T-helper 2 cell treated with Interferon-gamma antibody and Interleukin-4, amounts not matched to agents 5 μg/mL and 100 μg/mL, for 36 hours (primary cell): ENCODE measurements at regions not wholly inside any gene's neighbourhood (a gene's known extent, or its start where the extent isn't known, plus 50 kb on each side); places are given as distances from the start of the nearest gene placed in this dataset.

Experiments
- DNase-seq: peaks from one replicate; pipeline ENCODE4 v3.0.0; 2021; ENCODE audit warnings: low spot score
- H3K27ac Mint-ChIP-seq: one replicate; pipeline ENCODE4 v1.8.0; 2021; ENCODE audit warnings: mild to moderate bottlenecking, mixed read lengths
- H3K27me3 Mint-ChIP-seq: one replicate; pipeline ENCODE4 v1.8.0; 2021; ENCODE audit warnings: low read depth, mixed read lengths
- H3K36me3 Mint-ChIP-seq: one replicate; pipeline ENCODE4 v1.8.0; 2021; ENCODE audit warnings: low read depth, mixed read lengths
- H3K4me1 Mint-ChIP-seq: one replicate; pipeline ENCODE4 v1.8.0; 2021; ENCODE audit warnings: low read depth, mixed read lengths
- H3K4me3 Mint-ChIP-seq: one replicate; pipeline ENCODE4 v1.8.0; 2022; ENCODE audit warnings: mild to moderate bottlenecking, moderate library complexity, mixed read lengths
- H3K9me3 Mint-ChIP-seq: one replicate; pipeline ENCODE4 v1.8.0; 2021; ENCODE audit warnings: mixed read lengths

DNA sequence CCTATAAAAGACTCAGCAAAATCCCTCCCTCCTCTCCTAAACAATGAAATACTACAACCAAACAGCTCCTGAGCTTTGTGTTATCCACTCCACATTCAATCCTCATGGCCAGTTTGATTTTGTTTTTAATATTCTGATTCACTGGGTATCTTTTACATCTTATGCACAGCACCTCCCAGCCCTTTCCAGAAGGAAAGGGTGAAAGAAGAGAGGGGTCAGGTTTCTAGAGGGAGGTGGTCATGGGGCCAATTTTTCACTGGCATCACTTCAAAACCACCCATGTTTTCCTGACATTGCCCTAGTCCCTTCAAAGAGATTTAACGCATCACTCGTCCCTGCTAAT is 315.6 kb downstream of the LPIN1 start:
- H3K4me1 Mint-ChIP-seq: no peaks in the 10 kb centered on the region
- no peak overlapping the region for H3K4me3 Mint-ChIP-seq
- peaks cover 19% of the 10 kb centered on the region for H3K27me3 Mint-ChIP-seq
- no peak for DNase-seq
- no peaks in the 10 kb centered on the region for H3K9me3 Mint-ChIP-seq
- no peaks in the 10 kb centered on the region for H3K36me3 Mint-ChIP-seq
- H3K27ac Mint-ChIP-seq: no peak overlapping the region

DNA sequence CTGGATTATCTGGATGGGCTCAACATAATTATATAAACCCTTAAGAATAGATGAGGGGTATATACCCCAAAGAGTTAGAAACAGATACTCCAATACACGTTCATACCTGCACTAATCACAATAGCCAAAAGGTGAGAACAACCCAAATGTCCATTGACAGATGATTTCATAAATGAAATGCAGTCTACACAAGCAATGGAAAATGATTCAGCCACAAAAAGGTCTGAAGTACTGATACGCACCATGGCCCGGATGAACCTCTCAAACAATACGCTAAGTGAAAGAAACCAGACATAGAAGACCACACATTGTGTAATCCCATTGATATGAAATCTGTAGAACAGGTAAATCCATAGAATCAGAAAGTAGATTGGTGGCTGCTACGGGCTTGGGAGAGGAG is 316.8 kb downstream of the LPIN1 start:
- Mint-ChIP-seq H3K27me3 (peaks cover 19% of the 10 kb centered on the region), H3K4me1 (no peaks in the 10 kb centered on the region), H3K4me3 (no peak overlapping the region), H3K27ac (no peak overlapping the region), H3K9me3 (no peaks in the 10 kb centered on the region), H3K36me3 (no peaks in the 10 kb centered on the region)
- DNase-seq: no peak

DNA sequence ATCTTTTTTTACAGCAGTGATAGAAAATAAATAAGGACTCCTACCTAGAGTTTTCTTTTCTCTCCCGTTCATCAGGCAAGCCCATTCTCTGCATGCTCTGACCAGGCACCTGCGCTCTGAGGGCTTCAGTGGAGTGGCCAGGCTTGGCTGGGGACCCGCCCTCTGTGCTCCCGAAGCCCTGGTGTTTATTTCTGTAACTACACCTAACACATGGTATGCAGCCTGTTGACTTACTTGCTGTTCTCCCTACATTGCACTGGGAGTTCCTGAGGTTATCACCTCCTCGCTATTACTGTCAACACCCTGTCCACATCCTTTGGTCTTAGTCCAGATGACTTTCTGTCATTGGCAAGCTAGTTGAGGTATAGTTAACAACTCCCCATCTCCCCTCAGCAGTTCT is 317.7 kb downstream of the LPIN1 start:
- DNase-seq: no peak
- no peak overlapping the region for H3K27ac Mint-ChIP-seq
- no peak overlapping the region for H3K4me3 Mint-ChIP-seq
- H3K9me3 Mint-ChIP-seq: no peaks in the 10 kb centered on the region
- no peaks in the 10 kb centered on the region for H3K4me1 Mint-ChIP-seq
- peaks cover 13% of the 10 kb centered on the region for H3K27me3 Mint-ChIP-seq
- H3K36me3 Mint-ChIP-seq: no peaks in the 10 kb centered on the region

DNA sequence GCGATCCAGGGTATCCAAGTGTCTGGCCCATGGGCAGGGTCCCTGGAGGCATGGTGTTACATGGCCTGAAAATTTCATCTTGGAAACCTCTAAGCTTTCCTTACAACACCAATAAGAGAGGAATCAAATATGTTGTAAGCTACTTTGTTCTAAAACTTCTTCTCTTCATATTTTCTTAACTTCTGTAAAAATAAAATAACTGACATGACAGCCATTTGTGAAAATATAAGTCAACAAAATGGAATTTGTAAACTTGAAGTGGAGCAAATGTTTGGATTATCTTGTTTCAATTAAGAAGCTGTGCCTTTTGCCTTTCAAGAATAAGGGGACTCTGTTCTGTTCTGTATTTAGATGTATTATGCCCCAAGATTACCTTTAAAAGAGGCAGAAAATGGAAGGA is 319.7 kb downstream of the LPIN1 start:
- H3K4me3 Mint-ChIP-seq: no peak overlapping the region
- DNase-seq: no peak
- no peak overlapping the region for H3K27ac Mint-ChIP-seq
- H3K9me3 Mint-ChIP-seq: no peaks in the 10 kb centered on the region
- no peaks in the 10 kb centered on the region for H3K36me3 Mint-ChIP-seq
- H3K27me3 Mint-ChIP-seq: peaks cover 13% of the 10 kb centered on the region
- H3K4me1 Mint-ChIP-seq: no peaks in the 10 kb centered on the region

DNA sequence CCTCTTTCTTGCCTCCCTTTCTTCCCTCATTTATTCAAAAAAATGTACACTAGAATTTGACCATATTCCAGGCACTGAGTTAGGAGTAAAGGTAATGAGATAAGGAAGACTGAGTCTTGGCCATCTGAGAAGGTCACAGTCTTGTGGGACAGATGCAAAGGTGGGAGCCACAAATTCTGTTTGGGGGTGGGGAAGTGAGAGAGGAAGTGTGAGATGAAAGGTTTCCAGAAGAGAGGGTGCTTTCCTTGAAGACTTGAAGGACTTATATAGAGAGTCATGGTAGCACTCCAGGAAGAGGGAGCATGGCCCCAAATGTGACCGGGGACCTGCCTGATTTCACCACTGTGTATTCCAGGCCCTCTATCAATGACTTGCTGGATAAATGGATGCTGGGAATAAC is 320.6 kb downstream of the LPIN1 start:
- H3K4me3 Mint-ChIP-seq: no peak overlapping the region
- no peak for DNase-seq
- no peak overlapping the region for H3K27ac Mint-ChIP-seq
- no peaks in the 10 kb centered on the region for H3K4me1 Mint-ChIP-seq
- H3K36me3 Mint-ChIP-seq: no peaks in the 10 kb centered on the region
- H3K9me3 Mint-ChIP-seq: no peaks in the 10 kb centered on the region
- H3K27me3 Mint-ChIP-seq: peaks cover 13% of the 10 kb centered on the region

DNA sequence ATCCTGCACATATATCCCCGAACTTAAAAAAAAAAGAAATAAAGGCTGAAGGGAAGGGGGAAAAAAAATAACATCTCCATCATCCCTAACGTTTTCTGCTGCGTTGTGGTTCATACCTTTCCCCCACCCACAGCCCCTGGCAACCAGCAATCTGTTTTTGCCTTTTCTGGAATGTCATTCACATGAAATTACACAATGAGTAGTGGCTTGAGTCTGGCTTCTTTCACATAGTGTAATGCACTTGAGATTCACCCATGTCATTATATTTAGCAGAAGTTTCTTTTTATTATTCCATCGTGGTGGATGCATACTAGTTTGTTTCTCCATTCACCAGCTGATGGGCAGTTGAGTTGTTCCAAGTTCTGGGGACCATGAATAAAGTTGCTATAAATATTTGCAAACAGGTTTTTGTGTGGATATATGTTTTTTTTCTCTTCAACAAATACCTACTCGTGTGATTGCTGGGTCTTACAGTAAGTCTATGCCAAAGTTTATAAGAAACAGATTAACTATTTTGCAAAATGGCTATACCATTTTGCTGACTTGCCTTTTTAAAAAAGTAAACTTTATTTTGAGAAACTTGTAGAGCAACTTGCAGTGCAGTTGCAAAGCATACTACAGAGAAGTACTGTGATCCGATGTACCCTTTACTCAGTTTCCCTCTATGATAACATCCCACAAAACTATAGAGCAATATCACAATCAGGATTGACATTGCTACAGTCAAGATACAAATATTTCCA is 322.5 kb downstream of the LPIN1 start:
- Mint-ChIP-seq H3K9me3 (no peaks in the 10 kb centered on the region), H3K4me1 (no peaks in the 10 kb centered on the region), H3K27ac (no peak overlapping the region), H3K4me3 (no peak overlapping the region), H3K36me3 (no peaks in the 10 kb centered on the region), H3K27me3 (peaks cover 10% of the 10 kb centered on the region)
- no peak for DNase-seq

DNA sequence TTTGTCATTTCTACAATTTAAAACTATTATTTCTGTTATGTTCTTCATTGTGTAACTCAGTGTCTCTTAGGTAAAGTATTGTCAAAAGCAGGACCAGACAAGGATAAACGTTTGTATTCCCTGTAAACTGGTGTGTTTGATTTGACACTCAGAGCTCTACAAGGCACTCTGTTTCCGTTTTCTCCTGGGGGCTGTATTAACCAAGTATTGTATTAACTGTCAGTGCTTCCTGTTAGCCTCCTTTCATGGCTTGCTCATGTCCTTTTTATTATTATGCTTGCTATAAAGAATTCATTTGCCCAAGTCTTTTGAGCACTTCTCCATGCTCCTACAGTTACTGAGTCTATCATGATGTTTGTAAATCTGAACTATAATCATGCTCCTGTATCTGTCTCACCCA is 323.7 kb downstream of the LPIN1 start:
- Mint-ChIP-seq H3K4me1 (no peaks in the 10 kb centered on the region), H3K27ac (no peak overlapping the region), H3K9me3 (no peaks in the 10 kb centered on the region), H3K27me3 (peaks cover 10% of the 10 kb centered on the region), H3K4me3 (no peak overlapping the region), H3K36me3 (no peaks in the 10 kb centered on the region)
- no peak for DNase-seq

DNA sequence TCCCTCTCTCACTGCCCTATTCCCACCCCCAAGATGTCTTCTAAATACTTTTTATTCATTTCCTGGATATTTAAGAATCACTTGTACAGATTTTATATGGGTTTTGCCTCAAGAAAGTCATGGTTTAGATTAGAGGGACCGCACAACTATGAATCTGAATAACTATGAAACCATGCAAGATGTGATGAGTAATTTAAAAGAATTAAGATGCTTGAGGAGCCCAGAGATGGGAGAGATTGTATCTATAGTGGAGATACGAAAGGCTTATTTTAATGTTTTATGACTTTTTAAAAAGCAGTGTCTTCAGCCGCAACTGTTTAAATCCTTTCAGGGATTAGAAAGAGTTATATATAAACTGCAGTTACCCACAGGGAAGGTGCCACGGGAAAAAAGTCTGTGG is 324.1 kb downstream of the LPIN1 start:
- H3K36me3 Mint-ChIP-seq: no peaks in the 10 kb centered on the region
- no peak for DNase-seq
- H3K27me3 Mint-ChIP-seq: peaks cover 10% of the 10 kb centered on the region
- no peaks in the 10 kb centered on the region for H3K4me1 Mint-ChIP-seq
- H3K9me3 Mint-ChIP-seq: no peaks in the 10 kb centered on the region
- no peak overlapping the region for H3K4me3 Mint-ChIP-seq
- H3K27ac Mint-ChIP-seq: no peak overlapping the region

DNA sequence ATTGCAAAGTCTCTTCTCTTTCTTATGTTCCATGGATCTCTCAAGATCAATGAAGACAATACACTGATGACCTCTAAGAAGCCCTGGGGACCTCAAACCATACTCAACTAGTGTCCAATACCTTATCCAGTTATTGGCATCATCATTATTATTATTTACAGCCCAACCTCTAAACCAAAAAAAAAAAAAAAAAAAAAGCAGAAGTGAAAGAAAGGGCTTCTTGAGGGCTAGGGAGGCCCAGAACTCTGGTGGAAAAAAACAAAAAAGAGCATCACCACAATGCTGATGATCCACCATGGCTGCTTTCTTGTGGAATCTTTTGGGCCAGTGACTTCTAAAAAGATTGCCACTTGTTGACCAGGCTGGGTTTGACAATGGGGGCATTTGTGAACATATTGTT is 324.9 kb downstream of the LPIN1 start:
- Mint-ChIP-seq H3K27ac (no peak overlapping the region), H3K27me3 (peaks cover 11% of the 10 kb centered on the region), H3K4me3 (no peak overlapping the region), H3K4me1 (no peaks in the 10 kb centered on the region), H3K36me3 (no peaks in the 10 kb centered on the region), H3K9me3 (no peaks in the 10 kb centered on the region)
- no peak for DNase-seq

DNA sequence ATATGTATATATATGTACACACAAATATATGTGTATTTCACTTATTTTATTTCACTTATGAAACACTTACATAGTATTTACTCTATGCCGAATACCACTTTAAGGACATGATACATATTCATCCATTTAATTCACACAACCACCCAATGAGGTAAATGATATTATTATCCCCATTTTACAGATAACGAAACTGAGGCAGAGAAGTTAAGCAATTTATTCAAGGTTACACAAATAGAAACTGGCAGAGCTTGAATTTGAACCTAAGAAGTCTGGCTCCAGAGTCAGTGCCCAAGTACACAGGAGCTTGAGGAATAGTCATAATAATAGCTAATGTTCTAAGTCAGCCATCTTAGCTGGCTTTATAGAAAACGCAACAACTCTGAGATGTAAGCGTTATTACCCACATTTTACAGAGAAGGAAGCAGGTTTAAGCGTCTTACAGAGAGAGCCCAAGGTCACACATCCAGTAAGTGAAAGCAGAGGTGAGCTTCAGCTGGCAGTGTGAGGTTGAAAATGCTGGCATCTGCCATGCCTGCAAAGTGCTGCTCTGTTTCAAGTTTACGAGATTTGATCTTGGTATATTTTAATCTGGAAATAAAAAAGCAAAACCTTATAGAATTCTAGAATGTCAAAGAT is 326.9 kb downstream of the LPIN1 start:
- no peak overlapping the region for H3K4me3 Mint-ChIP-seq
- peaks cover 19% of the 10 kb centered on the region for H3K27me3 Mint-ChIP-seq
- no peak overlapping the region for H3K27ac Mint-ChIP-seq
- no peaks in the 10 kb centered on the region for H3K36me3 Mint-ChIP-seq
- no peaks in the 10 kb centered on the region for H3K4me1 Mint-ChIP-seq
- no peak for DNase-seq
- no peaks in the 10 kb centered on the region for H3K9me3 Mint-ChIP-seq

DNA sequence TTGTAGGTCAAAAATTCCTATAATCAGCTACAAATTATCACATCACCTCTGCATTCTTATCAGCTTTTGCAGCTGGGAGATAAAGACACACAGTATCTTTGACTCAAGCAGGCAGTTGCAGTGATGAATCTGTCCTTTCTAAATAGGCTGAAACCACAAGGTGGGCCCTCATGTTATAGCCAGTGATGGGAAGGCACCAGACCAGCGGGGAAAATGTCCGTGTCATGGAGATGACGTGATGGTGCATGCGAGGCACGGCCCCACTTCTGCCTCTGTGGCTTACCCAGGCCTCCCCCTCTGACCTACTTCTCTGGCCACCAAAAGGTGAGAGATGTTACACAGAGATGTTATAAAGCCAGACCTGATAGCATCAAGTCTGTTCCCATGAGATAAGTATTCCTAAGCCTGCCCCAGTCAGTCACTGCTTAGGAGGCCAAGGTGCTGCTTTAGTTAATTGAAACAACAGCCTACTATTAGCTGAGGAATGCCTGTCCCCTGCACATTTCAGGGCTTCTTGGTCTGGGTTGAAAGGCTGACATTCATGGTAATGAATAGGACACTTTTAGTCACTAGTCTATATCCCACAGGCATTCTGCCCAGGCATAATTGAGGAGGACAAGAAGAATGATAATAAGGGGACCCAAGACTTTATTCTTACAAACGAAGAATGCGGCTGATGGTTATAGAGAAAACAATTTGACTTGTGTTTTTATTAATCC is 327.9 kb downstream of the LPIN1 start:
- Mint-ChIP-seq H3K4me3 (no peak overlapping the region), H3K4me1 (no peaks in the 10 kb centered on the region), H3K27me3 (peaks cover 21% of the 10 kb centered on the region), H3K9me3 (no peaks in the 10 kb centered on the region), H3K27ac (no peak overlapping the region), H3K36me3 (no peaks in the 10 kb centered on the region)
- DNase-seq: no peak

DNA sequence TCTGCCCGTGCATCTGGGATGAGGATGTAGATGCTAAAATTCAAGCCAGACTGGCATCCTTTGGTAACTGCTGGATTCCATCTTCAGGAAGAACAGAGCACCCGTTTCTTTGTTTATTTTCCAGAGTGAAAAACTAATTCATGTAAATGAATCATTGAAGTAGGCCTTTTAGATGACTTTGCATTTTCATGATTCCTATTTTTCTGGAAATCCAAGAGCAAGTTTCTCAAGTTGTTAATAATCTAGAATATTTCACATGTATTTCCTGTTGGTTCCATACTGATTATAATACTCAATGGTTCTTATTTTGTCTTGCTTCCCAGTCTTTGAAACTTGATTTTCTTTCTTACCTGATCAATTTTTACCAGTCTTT is 328.4 kb downstream of the LPIN1 start:
- Mint-ChIP-seq H3K27ac (no peak overlapping the region), H3K36me3 (no peaks in the 10 kb centered on the region), H3K4me3 (no peak overlapping the region), H3K27me3 (peaks cover 18% of the 10 kb centered on the region), H3K9me3 (no peaks in the 10 kb centered on the region), H3K4me1 (no peaks in the 10 kb centered on the region)
- no peak for DNase-seq

DNA sequence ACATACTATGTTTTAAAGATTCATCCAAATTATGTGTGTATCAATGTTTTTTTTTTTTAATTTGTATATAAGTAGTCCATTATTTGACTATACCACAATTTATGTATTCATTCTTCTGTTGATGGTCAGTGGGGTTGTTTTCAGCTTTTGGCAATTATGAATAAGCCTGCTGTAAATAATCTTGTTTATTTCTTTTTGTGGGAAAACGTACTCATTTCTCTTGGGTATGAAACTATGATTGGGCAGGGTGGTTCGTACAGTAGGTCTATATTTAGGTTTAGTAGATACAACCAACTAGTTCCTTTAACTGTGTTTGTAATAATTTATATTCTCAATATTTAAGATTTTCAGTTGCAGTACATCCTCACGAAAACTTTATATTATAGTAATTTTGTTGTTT is 329.2 kb downstream of the LPIN1 start:
- DNase-seq: no peak
- H3K36me3 Mint-ChIP-seq: no peaks in the 10 kb centered on the region
- H3K27me3 Mint-ChIP-seq: peaks cover 15% of the 10 kb centered on the region
- H3K27ac Mint-ChIP-seq: no peak overlapping the region
- H3K9me3 Mint-ChIP-seq: no peaks in the 10 kb centered on the region
- H3K4me3 Mint-ChIP-seq: no peak overlapping the region
- no peaks in the 10 kb centered on the region for H3K4me1 Mint-ChIP-seq

DNA sequence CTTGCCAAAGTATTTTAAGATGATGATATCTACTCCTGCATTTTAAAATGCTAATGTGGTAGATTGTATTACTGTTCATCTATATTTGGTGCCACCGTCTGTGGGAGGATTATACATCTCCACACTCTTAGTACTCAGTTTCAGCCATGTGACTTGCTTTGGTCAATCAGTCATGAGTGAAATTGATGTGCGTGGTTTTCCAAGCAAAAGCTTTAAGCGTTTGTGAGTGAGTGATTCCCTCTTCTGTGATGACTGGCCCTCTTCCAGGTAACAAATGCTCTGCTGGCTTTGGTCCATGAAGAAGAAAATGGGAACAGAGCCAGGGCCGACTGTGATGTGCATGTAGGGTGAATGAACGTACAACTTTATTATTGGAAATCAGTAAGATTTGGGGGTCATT is 330.4 kb downstream of the LPIN1 start:
- no peak for DNase-seq
- Mint-ChIP-seq H3K27me3 (peaks cover 12% of the 10 kb centered on the region), H3K9me3 (no peaks in the 10 kb centered on the region), H3K27ac (no peak overlapping the region), H3K4me1 (no peaks in the 10 kb centered on the region), H3K36me3 (no peaks in the 10 kb centered on the region), H3K4me3 (no peak overlapping the region)
